Lung (tissue), 11 donors: ENCODE measurements at regions not wholly inside any gene's neighbourhood (a gene's known extent, or its start where the extent isn't known, plus 50 kb on each side); places are given as distances from the start of the nearest gene placed in this dataset.

ENCODE experiments used
- ATAC-seq: fragments of 200-7000 bp; cut with Tn5 transposase; one replicate; pipeline ENCODE4 v1.9.1; 2020; ENCODE audit warnings: moderate number of reproducible peaks; ENCODE audit not compliant: insufficient read depth, low FRiP score
- DNase-seq, 3 donors: peaks; one replicate each; pipeline ENCODE4 v3.0.0-alpha.2; 2013 to 2017
- H3K27ac ChIP-seq, 2 donors: one replicate each; pipeline ENCODE4 v1.5.1; 2013; ENCODE audit warnings: mild to moderate bottlenecking in 2 of 2, moderate library complexity in 2 of 2, control low read depth in 1 of 2, inconsistent platforms in 1 of 2, low read depth in 1 of 2, low read length in 1 of 2
- H3K27me3 ChIP-seq, 3 donors: one replicate each; pipeline ENCODE4 v1.5.1; 2013; ENCODE audit warnings: low read length in 2 of 3; ENCODE audit not compliant: control insufficient read depth in 3 of 3, insufficient read depth in 3 of 3
- H3K36me3 ChIP-seq, 4 donors: one replicate each; pipeline ENCODE4 v1.5.1; 2013; ENCODE audit warnings: low read length in 4 of 4, mild to moderate bottlenecking in 1 of 4, moderate library complexity in 1 of 4; ENCODE audit not compliant: control insufficient read depth in 4 of 4, insufficient read depth in 4 of 4
- H3K4me1 ChIP-seq, 5 donors: one replicate each; pipeline ENCODE4 v1.5.1; 2013; ENCODE audit warnings: low read length in 5 of 5, mild to moderate bottlenecking in 2 of 5, moderate library complexity in 1 of 5; ENCODE audit not compliant: control insufficient read depth in 5 of 5, insufficient read depth in 5 of 5
- H3K4me3 ChIP-seq: one replicate; pipeline ENCODE4 v1.5.1; 2013; ENCODE audit warnings: mild to moderate bottlenecking, control low read depth, moderate library complexity
- H3K9ac ChIP-seq, 2 donors: one replicate each; pipeline ENCODE4 v1.5.1; 2013; ENCODE audit warnings: low read length in 2 of 2, control low read depth in 1 of 2; ENCODE audit not compliant: insufficient read depth in 1 of 2
- H3K9me3 ChIP-seq, 4 donors: one replicate each; pipeline ENCODE4 v1.5.1; 2013; ENCODE audit warnings: low read length in 3 of 4, mild to moderate bottlenecking in 1 of 4, moderate library complexity in 1 of 4; ENCODE audit not compliant: control insufficient read depth in 4 of 4, insufficient read depth in 3 of 4
- WGBS, 2 donors: extraction: QIAGEN DNeasy Blood & Tissue Kit; methylation state at CpG; one replicate each; pipeline ENCODE4 v1.1.7; 2013; 5-methylcytosine and 5-hydroxymethylcytosine counted together
- TF ChIP-seq, protein P1 (sequence below): IDR thresholded peaks from 2 replicates; pipeline ENCODE4 v1.5.1; 2012; ENCODE audit warnings: mild to moderate bottlenecking; ENCODE audit errors: control extremely low read depth, extremely low read depth
- donor health status: control.
- donor health status: control.
- donor health status: Bipolar disorder and iron deficiency.
- donor health status: healthy.
- donor health status: DM: yes; HTN: yes; CAD: no.

DNA sequence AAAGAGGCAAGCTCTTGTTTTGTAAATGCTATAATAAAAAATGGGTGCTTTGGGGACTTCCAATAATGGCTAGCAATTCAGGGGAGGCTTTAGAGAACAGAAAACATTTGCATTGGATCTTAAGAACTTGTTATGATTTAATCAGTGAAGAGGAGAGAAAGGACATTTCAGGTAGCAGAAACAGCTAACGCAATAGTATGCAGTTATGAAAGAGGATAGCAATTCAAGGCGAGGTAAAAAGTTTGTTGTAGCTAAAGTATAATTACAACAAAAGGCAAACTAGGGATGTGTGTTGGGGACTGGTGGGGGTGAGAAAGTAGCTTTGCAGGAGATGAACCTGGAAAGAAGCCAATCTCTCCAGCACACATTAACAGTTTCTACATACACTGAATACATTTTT, 558.7 kb upstream of the SEMA6D start:
- TF ChIP-seq, protein P1, sequence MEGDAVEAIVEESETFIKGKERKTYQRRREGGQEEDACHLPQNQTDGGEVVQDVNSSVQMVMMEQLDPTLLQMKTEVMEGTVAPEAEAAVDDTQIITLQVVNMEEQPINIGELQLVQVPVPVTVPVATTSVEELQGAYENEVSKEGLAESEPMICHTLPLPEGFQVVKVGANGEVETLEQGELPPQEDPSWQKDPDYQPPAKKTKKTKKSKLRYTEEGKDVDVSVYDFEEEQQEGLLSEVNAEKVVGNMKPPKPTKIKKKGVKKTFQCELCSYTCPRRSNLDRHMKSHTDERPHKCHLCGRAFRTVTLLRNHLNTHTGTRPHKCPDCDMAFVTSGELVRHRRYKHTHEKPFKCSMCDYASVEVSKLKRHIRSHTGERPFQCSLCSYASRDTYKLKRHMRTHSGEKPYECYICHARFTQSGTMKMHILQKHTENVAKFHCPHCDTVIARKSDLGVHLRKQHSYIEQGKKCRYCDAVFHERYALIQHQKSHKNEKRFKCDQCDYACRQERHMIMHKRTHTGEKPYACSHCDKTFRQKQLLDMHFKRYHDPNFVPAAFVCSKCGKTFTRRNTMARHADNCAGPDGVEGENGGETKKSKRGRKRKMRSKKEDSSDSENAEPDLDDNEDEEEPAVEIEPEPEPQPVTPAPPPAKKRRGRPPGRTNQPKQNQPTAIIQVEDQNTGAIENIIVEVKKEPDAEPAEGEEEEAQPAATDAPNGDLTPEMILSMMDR = no peak
- ATAC-seq = no peak
- Histone ChIP-seq H3K9ac (no peak overlapping the region), H3K9me3 (peaks cover 0 to 1% (median 0%) of the 10 kb centered on the region in 4 donors), H3K36me3 (no peaks in the 10 kb centered on the region), H3K27ac (no peak overlapping the region), H3K4me1 (peaks cover 0 to 5% (median 0%) of the 10 kb centered on the region in 5 donors), H3K4me3 (no peak overlapping the region), H3K27me3 (no peaks in the 10 kb centered on the region)
- DNase-seq = peak in 1 of 3 donors; percentile 33
- 66 to 78% methylated on average over 2 of the region's 2 CpGs for WGBS, 2 donors

- peaks cover 0 to 4% (median 0%) of the 10 kb centered on the region in 3 donors for H3K27me3 ChIP-seq
- ATAC-seq (no peak), DNase-seq (no peak)
- H3K4me3 ChIP-seq = no peak overlapping the region
- no peaks in the 10 kb centered on the region for H3K4me1 ChIP-seq
- TF ChIP-seq, protein P1 = no peak
- H3K36me3 ChIP-seq = no peaks in the 10 kb centered on the region
- H3K27ac ChIP-seq = no peak overlapping the region
- no peak overlapping the region for H3K9ac ChIP-seq
- no peaks in the 10 kb centered on the region for H3K9me3 ChIP-seq
- 84 to 92% methylated on average over 3 of the region's 3 CpGs for WGBS, 2 donors
These were observed 540.1 kb upstream of the SEMA6D start for GRCh38 chr15:47177177-47177576.

- no peak for DNase-seq
- WGBS, 2 donors = 33 to 78% methylated on average over 4 of the region's 4 CpGs
These were observed 537.3 kb upstream of the SEMA6D start for GRCh38 chr15:47179988-47180387.

GRCh38 chr15:47182818-47183217, 534.5 kb upstream of the SEMA6D start:
- no peak overlapping the region for H3K27ac ChIP-seq
- DNase-seq = no peak
- ATAC-seq = no peak
- TF ChIP-seq, protein P1 = no peak
- peaks cover 0 to 41% (median 21%) of the 10 kb centered on the region in 3 donors for H3K27me3 ChIP-seq
- no peaks in the 10 kb centered on the region for H3K36me3 ChIP-seq
- H3K4me1 ChIP-seq = peaks cover 0 to 8% (median 4%) of the 10 kb centered on the region in 5 donors
- H3K9me3 ChIP-seq = no peaks in the 10 kb centered on the region
- H3K4me3 ChIP-seq = no peak overlapping the region
- no peak overlapping the region for H3K9ac ChIP-seq
- WGBS, 2 donors = 45 to 78% methylated on average over 2 of the region's 2 CpGs

More at GRCh38 chr15:47179988-47180387, 537.3 kb upstream of the SEMA6D start:
- ATAC-seq = no peak
- no peak overlapping the region for H3K4me3 ChIP-seq
- H3K9ac ChIP-seq = no peak overlapping the region
- H3K4me1 ChIP-seq = peaks cover 0 to 8% (median 4%) of the 10 kb centered on the region in 5 donors
- peaks cover 0 to 22% (median 6%) of the 10 kb centered on the region in 3 donors for H3K27me3 ChIP-seq
- H3K9me3 ChIP-seq = no peaks in the 10 kb centered on the region
- TF ChIP-seq, protein P1 = no peak
- no peaks in the 10 kb centered on the region for H3K36me3 ChIP-seq
- no peak overlapping the region for H3K27ac ChIP-seq
